ENCODE measurements at regions not wholly inside any gene's neighbourhood (a gene's known extent, or its start where the extent isn't known, plus 50 kb on each side); places are given as distances from the start of the nearest gene placed in this dataset.

DNA sequence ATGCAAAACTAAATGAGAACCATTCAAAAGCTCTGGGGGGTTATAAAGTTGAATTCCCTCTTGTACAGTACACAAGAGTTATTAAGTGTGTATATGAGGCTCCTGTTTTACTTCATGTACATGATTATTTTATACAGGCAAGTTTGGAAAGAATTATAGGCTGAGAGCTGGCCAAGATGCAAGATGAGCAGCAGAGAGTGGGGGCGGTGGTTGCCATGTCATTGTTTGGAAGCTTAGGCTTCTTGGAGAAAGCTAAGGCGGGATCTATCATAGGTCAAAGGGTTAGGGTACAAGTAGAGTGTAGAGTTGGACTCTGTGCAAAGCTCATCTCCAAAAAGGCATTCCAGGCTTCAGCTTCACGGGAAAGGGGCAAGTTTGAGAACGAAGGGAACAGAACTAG lies 297.1 kb upstream of the TBX3 start:
- no peak for DNase-seq (ENCODE audit: low spot score)

DNA sequence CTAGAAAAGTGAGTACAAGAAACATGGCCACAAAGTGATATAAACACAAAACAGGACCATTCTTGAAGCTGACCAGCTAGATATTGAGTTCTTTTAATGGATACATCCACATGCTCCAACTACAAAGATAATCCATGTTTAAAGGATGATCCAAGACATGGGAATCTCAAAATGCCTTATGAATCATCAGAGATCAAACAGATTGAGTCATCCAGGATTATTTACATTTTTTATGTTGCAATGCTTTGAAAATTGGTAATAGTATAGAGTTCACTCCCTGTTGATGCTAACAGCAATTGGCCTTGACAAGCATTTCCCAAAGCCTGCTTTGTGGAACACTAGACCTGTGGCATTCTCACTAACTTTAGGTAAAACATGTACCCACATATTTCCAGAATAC lies 293.0 kb upstream of the TBX3 start:
- DNase-seq (ENCODE audit: low spot score), result no peak

DNA sequence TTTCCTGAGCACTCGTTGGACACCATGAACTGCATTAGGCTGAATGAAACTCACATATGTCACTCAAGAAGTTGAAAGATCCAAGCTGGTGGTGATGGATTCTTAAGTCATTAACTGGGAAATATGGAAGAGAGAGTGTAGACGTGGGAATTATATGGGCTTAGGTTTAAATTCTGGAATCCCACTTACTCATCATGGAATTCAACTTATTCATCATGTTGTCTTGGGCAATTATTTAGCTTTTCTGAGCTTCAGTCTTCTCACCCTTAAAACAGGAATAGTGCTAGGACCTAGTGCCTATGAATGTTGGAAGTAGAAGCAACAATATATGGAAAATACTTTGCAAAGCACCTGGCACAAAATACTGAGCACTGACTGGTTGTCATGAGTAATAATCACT lies 292.4 kb upstream of the TBX3 start:
- no peak for DNase-seq (ENCODE audit: low spot score)

GRCh38 chr12:114975640-114976310 lies 291.8 kb upstream of the TBX3 start:
- DNase-seq (ENCODE audit: low spot score), result no peak

GRCh38 chr12:114974826-114975639 lies 291.1 kb upstream of the TBX3 start:
- no peak for DNase-seq (ENCODE audit: low spot score)

DNA sequence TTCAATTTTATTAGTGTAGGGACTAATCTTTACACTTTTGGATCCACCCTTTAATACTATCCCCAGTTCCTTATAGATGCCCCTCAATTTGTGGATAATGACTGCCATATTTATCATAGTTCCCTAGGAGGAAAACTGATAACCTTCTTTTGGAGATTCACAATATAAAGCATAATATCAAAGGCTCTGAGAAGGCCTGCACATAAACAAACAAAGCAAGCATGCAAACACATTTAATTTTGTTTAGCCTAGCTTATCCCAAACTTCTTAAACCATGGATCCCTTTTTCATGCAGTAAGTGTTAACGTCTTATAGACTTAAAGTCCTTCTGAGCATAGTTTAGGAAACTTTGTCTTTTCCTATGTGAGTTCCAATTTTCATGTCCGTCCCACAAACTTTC lies 290.4 kb upstream of the TBX3 start:
- DNase-seq (ENCODE audit: low spot score), result no peak

GRCh38 chr12:114968727-114969126 lies 284.8 kb upstream of the TBX3 start:
- no peak for DNase-seq (ENCODE audit: low spot score)

DNA sequence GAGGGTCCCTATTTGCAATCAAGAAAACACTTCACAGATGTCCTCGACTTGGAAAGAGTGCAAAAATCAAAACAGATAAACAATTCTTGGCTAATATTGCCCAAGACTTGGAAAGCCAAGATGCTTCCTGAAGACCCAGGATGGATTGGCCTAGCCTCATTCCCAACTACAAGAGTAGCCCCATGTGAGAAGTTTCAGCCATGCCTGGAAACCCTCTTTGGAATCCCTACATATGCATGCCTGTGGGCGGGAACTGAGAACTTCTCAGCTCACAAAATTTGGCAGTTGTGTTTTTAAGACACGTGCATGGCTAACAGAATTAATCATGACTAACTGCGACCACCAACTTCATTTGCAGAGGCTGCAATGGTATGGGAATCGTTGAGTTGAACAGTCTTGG lies 283.2 kb upstream of the TBX3 start:
- no peak for DNase-seq (ENCODE audit: low spot score)

GRCh38 chr12:114964841-114965240 lies 280.9 kb upstream of the TBX3 start:
- no peak for DNase-seq (ENCODE audit: low spot score)

DNA sequence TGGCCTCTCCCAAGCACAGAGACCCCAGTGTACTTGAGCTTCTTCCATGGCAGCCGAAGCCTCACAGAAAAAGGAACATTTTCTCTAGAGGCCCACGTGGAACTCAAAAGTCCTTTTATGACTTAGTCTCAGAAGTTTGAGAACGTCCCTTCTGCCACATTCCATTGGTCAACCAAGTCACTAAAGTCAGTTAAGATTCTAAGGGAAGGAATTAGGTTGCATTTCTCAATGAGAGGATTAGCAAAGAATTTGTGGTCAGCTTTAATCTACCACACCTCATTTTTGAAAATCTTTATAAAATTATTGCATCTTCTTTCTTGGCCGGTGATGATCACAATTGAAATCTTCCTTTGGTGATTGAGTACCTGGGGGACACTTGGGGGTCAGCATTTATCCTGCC lies 279.9 kb upstream of the TBX3 start:
- DNase-seq (ENCODE audit: low spot score), result no peak

DNA sequence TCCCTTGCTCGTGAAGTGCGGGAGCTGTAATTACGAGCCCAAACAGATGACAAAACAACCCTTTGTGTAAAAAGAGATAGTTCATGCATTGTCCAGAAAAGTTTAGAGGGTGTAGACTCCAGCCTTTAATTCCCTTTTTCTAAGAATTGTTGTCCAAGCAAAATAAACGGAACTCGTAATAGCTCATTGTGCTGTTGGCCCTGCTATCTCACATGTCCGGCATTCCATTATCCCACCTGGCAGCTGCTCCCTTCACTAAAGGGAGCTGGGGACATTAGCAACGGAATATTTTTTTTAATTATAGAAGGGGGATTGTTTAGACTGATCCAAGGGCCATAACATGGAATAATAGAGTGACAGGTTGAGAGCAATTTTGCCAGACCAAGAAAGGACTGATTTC lies 277.5 kb upstream of the TBX3 start:
- no peak for DNase-seq (ENCODE audit: low spot score)

- no peak for DNase-seq (ENCODE audit: low spot score)
These were observed 274.6 kb upstream of the TBX3 start for GRCh38 chr12:114958538-114958937.

GRCh38 chr12:114957225-114957624 lies 273.2 kb upstream of the TBX3 start:
- no peak for DNase-seq (ENCODE audit: low spot score)

- DNase-seq (ENCODE audit: low spot score), result no peak
These were observed 271.5 kb upstream of the TBX3 start for GRCh38 chr12:114955414-114956014.

GRCh38 chr12:114954511-114955055 lies 270.6 kb upstream of the TBX3 start:
- no peak for DNase-seq (ENCODE audit: low spot score)

- DNase-seq (ENCODE audit: low spot score), result peak; percentile 8
These were observed 268.7 kb upstream of the TBX3 start for GRCh38 chr12:114952573-114953271.

GRCh38 chr12:114949058-114949820 lies 265.3 kb upstream of the TBX3 start:
- DNase-seq (ENCODE audit: low spot score), result no peak

- DNase-seq (ENCODE audit: low spot score), result no peak
These were observed 261.4 kb upstream of the TBX3 start for GRCh38 chr12:114945351-114945750.

- DNase-seq (ENCODE audit: low spot score), result no peak
These were observed 260.8 kb upstream of the TBX3 start for GRCh38 chr12:114944736-114945135.

GRCh38 chr12:114943601-114944000 lies 259.6 kb upstream of the TBX3 start:
- no peak for DNase-seq (ENCODE audit: low spot score)

DNA sequence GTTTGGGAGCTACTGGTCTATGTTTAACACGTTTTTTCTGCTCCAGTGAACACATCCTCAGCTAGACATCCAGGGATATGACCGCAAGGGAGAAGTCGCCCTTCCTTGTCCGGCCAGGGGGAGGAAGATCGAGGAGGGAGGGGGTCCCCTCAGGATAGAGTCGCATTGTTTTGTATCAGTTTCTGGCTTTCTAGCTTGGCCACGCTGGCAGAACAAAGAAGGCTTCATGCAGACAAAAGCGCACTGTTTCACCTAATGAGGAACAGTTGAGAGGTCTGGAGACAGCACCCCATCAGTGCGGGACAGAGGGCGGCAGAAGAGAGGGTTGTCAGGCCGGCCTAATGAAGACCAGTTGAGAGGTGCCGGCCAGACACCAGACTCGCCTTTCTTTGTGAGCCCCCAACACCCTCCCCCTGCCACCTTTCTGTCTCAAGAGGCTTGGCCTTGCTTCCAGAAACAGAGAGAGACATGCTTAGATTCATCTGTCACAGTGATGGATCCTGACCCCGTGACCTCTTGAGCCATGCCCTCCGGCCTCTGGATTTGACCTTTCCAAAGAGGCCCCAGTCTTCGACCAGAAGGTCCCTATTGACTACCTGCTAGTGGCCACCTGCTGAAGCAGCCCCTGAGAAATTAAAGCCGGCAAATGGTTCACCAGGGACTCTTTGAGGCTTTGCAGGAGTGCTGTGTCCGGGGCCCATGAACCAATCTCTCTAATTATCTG lies 254.7 kb upstream of the TBX3 start:
- DNase-seq (ENCODE audit: low spot score), result peak; percentile 90

Data from globus pallidus (tissue), 1 donor.